ENCODE measurements at regions not wholly inside any gene's neighbourhood (a gene's known extent, or its start where the extent isn't known, plus 50 kb on each side); places are given as distances from the start of the nearest gene placed in this dataset.

GRCh38 chr15:46300716-46301115, 665.9 kb downstream of the SQOR start:
- TF ChIP-seq CTCF (IDR thresholded peaks at IDR 0.05) (no peak), POLR2A (IDR thresholded peaks at IDR 0.05) (no peak)
